ENCODE measurements at regions not wholly inside any gene's neighbourhood (a gene's known extent, or its start where the extent isn't known, plus 50 kb on each side); places are given as distances from the start of the nearest gene placed in this dataset.

GRCh38 chr20:60298647-60299046, 340.4 kb downstream of the CDH26 start:
- ATAC-seq (ENCODE audit: low FRiP score) (no peak), DNase-seq (ENCODE audit: low spot score) (no peak)
- no peak for TF ChIP-seq CTCF (IDR thresholded peaks at IDR 0.05)

- TF ChIP-seq CTCF (IDR thresholded peaks at IDR 0.05): no peak
- DNase-seq (ENCODE audit: low spot score) (no peak), ATAC-seq (ENCODE audit: low FRiP score) (no peak)
Measured at GRCh38 chr20:60299951-60300350, 341.7 kb downstream of the CDH26 start.

- no peak for TF ChIP-seq CTCF (IDR thresholded peaks at IDR 0.05)
- DNase-seq (ENCODE audit: low spot score) (no peak), ATAC-seq (ENCODE audit: low FRiP score) (no peak)
Measured at GRCh38 chr20:60300374-60300773, 342.2 kb downstream of the CDH26 start.

GRCh38 chr20:60302875-60303274, 344.7 kb downstream of the CDH26 start:
- no peak for TF ChIP-seq CTCF (IDR thresholded peaks at IDR 0.05)
- DNase-seq (ENCODE audit: low spot score): no peak
- no peak for ATAC-seq (ENCODE audit: low FRiP score)

DNA sequence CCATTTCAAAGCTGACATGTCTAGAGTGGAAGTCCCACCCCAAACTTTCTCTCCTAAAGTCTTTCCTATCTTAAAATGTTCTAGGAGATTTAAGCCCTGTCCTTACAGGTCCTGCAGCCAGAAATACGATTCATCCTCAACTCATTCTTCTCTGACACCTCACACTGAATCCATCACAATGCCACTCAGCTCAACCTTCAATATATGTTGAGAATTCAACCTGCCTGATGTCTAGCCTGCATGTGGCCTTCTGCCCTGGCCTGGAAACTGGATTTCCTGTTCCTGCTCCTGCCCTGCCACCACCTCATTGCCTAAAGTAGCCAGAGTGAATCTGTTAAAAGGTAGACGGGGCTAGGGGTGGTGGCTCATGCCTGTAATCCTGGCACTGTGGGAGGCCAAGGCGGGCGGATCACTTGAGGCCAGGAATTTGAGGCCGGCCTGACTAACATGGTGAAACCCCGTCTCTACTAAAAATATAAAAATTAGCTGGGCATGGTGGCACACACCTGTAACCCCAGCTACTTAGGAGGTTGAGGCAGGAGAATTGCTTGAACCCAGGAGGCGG, 345.9 kb downstream of the CDH26 start:
- no peak for TF ChIP-seq CTCF (IDR thresholded peaks at IDR 0.05)
- ATAC-seq (ENCODE audit: low FRiP score) (no peak), DNase-seq (ENCODE audit: low spot score) (no peak)

DNA sequence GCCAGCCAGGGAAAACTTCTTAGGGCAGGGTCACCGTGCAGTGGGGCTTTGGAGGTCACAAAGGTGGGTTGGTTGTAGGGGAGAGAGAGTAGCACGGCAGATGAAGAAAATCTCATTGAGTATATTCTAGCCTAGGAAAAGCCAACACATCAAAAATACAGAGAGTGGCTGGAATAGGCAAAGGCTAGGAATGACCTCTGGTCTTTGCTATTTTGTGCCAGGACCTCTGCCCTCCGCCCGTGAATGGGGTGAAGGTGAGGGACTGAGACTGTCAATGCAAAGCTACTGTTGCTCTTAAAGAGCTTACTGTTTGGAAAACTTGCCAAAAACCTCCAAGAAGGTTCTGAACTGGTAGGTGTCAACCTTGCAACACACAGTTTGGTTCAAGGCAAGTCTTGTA, 346.7 kb downstream of the CDH26 start:
- ATAC-seq (ENCODE audit: low FRiP score): no peak
- no peak for DNase-seq (ENCODE audit: low spot score)
- TF ChIP-seq CTCF (IDR thresholded peaks at IDR 0.05): no peak

DNA sequence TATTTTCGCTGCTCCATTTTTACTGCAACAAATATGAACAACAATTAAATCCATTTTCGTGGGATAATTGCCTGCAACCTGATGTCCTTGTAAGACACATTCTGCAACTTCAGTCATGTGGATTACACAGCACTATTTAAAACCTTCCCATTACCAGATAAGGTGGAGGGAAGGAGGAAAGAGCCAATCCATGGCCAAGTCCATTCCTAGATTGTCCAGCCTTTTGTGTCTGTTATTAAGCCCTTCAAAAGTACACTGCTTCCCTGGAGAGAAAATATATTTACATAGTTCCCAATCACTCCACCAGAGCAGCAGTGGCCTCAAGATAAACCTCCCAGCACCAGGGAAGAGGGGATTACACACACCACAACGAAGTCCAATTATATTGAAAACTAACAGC, 347.9 kb downstream of the CDH26 start:
- ATAC-seq (ENCODE audit: low FRiP score): no peak
- TF ChIP-seq CTCF (IDR thresholded peaks at IDR 0.05): no peak
- DNase-seq (ENCODE audit: low spot score): no peak
